H1 (cell line): ENCODE measurements at regions not wholly inside any gene's neighbourhood (a gene's known extent, or its start where the extent isn't known, plus 50 kb on each side); places are given as distances from the start of the nearest gene placed in this dataset.

Experiments
- CTCF ChIA-PET: fragments of 300-600 bp; sonication (Branson Sonifier 250); formaldehyde crosslinking; loops from one replicate; lab custom pipeline; 2021; ENCODE audit not compliant: partially characterized antibody; lab: Charles Lee
- POLR2A ChIA-PET: fragments of 300-600 bp; sonication (Branson Sonifier 250); formaldehyde crosslinking; loops from one replicate; lab custom pipeline; 2021; ENCODE audit warnings: inconsistent platforms; ENCODE audit not compliant: partially characterized antibody; lab: Charles Lee
- DNase-seq, 2 experiments: peaks; one replicate each; pipeline versions ENCODE4 v3.0.0 to v3.0.0-alpha.2; 2010 to 2022; ENCODE audit warnings: low spot score in 2 of 2, low read depth in 1 of 2, mixed read lengths in 1 of 2
- FAIRE-seq: peaks from 2 replicates; lab custom pipeline; 2011; peaks lifted over from hg19 to GRCh38; lab: Jason Lieb, UNC
- H2AFZ ChIP-seq: 2 replicates; pipeline ENCODE4 v1.8.1; 2012; ENCODE audit warnings: low read length, inconsistent platforms
- H2AK5ac ChIP-seq: 2 replicates; pipeline ENCODE4 v1.6.1; 2013; ENCODE audit warnings: low read depth, low read length
- H2BK120ac ChIP-seq: replicated peaks from 2 replicates; pipeline ENCODE3; 2013; ENCODE audit warnings: low read depth, low read length, inconsistent platforms
- H2BK12ac ChIP-seq: 2 replicates; pipeline ENCODE4 v1.6.1; 2013; ENCODE audit warnings: low read depth, low read length
- H2BK15ac ChIP-seq: 2 replicates; pipeline ENCODE4 v1.6.1; 2013; ENCODE audit warnings: low read length
- H2BK20ac ChIP-seq: 2 replicates; pipeline ENCODE4 v1.6.1; 2013; ENCODE audit warnings: low read length
- H2BK5ac ChIP-seq: 2 replicates; pipeline ENCODE4 v1.6.1; 2013; ENCODE audit warnings: low read depth, low read length
- H3K14ac ChIP-seq: 2 replicates; pipeline ENCODE4 v1.6.1; 2013; ENCODE audit warnings: inconsistent platforms; ENCODE audit not compliant: insufficient read length
- H3K18ac ChIP-seq: 2 replicates; pipeline ENCODE4 v1.6.1; 2013; ENCODE audit warnings: low read length; ENCODE audit errors: extremely low read depth
- H3K23ac ChIP-seq: 2 replicates; pipeline ENCODE4 v1.6.1; 2013; ENCODE audit warnings: inconsistent platforms; ENCODE audit not compliant: insufficient read length
- H3K23me2 ChIP-seq: 2 replicates; pipeline ENCODE4 v1.6.1; 2013; ENCODE audit warnings: low read depth, low read length
- H3K27ac ChIP-seq: 2 replicates; pipeline ENCODE4 v1.6.1; 2011; ENCODE audit warnings: low read depth, low read length, inconsistent platforms
- H3K27me3 ChIP-seq, 4 experiments: replicated peaks in 1 of 4; 1 replicate in 1 of 4; 2 replicates in 3 of 4; pipeline versions ENCODE4 v1.6.1 to v1.8.1; 2011 to 2013; ENCODE audit warnings: low read length in 3 of 4, mild to moderate bottlenecking in 3 of 4, inconsistent platforms in 2 of 4, mixed read lengths in 2 of 4, moderate library complexity in 1 of 4; ENCODE audit not compliant: control insufficient read depth in 3 of 4, insufficient read depth in 3 of 4; ENCODE audit errors: extremely low read depth in 1 of 4
- H3K36me3 ChIP-seq, 4 experiments: 2 replicates each; pipeline versions ENCODE4 v1.6.1 to v1.8.1; 2011 to 2013; ENCODE audit warnings: mild to moderate bottlenecking in 4 of 4, low read length in 3 of 4, moderate library complexity in 2 of 4, control low read depth in 1 of 4, inconsistent platforms in 1 of 4; ENCODE audit not compliant: insufficient read depth in 4 of 4, control insufficient read depth in 2 of 4
- H3K4ac ChIP-seq: replicated peaks from 2 replicates; pipeline ENCODE3; 2013; ENCODE audit warnings: low read length, low read depth, mixed read lengths, inconsistent platforms; ENCODE audit not compliant: insufficient read length
- H3K4me1 ChIP-seq, 4 experiments: replicated peaks in 1 of 4; 1 replicate in 1 of 4; 2 replicates in 3 of 4; pipeline versions ENCODE4 v1.6.1 to v1.8.1; 2011 to 2013; ENCODE audit warnings: low read length in 3 of 4, inconsistent platforms in 2 of 4, mixed read lengths in 1 of 4; ENCODE audit not compliant: insufficient read depth in 4 of 4, control insufficient read depth in 3 of 4
- H3K4me2 ChIP-seq, 2 experiments: 2 replicates each; pipeline versions ENCODE4 v1.6.1 to v1.8.1; 2011 to 2013; ENCODE audit warnings: low read depth in 2 of 2, low read length in 2 of 2, control low read depth in 1 of 2, inconsistent platforms in 1 of 2, mild to moderate bottlenecking in 1 of 2; ENCODE audit not compliant: insufficient read depth in 1 of 2
- H3K4me3 ChIP-seq, 4 experiments: fragments of 200-600, 300-600 bp in 1 of 4; sonication (generic), shearing (Covaris generic), sonication (Bioruptor Twin) in 1 of 4; 2 replicates each; pipeline versions ENCODE4 v1.5.1 to v1.8.1; 2011 to 2016; ENCODE audit warnings: low read length in 4 of 4, low read depth in 3 of 4, control low read depth in 2 of 4, inconsistent platforms in 2 of 4, mild to moderate bottlenecking in 2 of 4, mixed read lengths in 1 of 4, moderate library complexity in 1 of 4; ENCODE audit not compliant: insufficient read depth in 2 of 4; ENCODE audit errors: extremely low read depth in 1 of 4
- H3K56ac ChIP-seq: replicated peaks from 2 replicates; pipeline ENCODE3; 2013; ENCODE audit warnings: low read depth, mild to moderate bottlenecking, mixed read lengths, low read length, inconsistent platforms; ENCODE audit not compliant: insufficient read length
- H3K79me1 ChIP-seq: 2 replicates; pipeline ENCODE4 v1.6.1; 2013; ENCODE audit warnings: low read depth, low read length, control low read depth
- H3K79me2 ChIP-seq, 2 experiments: 2 replicates each; pipeline versions ENCODE4 v1.6.1 to v1.8.1; 2012 to 2013; ENCODE audit warnings: low read length in 2 of 2, mild to moderate bottlenecking in 2 of 2, inconsistent platforms in 1 of 2; ENCODE audit not compliant: insufficient read depth in 2 of 2, control insufficient read depth in 1 of 2
- H3K9ac ChIP-seq, 4 experiments: replicated peaks in 1 of 4; 1 replicate in 1 of 4; 2 replicates in 3 of 4; pipeline versions ENCODE4 v1.6.1 to v1.8.1; 2011 to 2013; ENCODE audit warnings: low read depth in 3 of 4, low read length in 3 of 4, control low read depth in 2 of 4, mild to moderate bottlenecking in 2 of 4, moderate library complexity in 2 of 4, inconsistent platforms in 1 of 4; ENCODE audit errors: extremely low read depth in 1 of 4
- H3K9me3 ChIP-seq, 2 experiments: 2 replicates each; pipeline versions ENCODE4 v1.6.1 to v1.8.1; 2012 to 2013; ENCODE audit warnings: mild to moderate bottlenecking in 2 of 2, moderate library complexity in 2 of 2, control low read depth in 1 of 2, inconsistent platforms in 1 of 2, low read depth in 1 of 2, low read length in 1 of 2, mixed read lengths in 1 of 2; ENCODE audit not compliant: insufficient read depth in 2 of 2
- H4K20me1 ChIP-seq, 2 experiments: replicated peaks in 1 of 2; 2 replicates each; pipeline versions ENCODE3 to v1.8.1; 2011 to 2013; ENCODE audit warnings: inconsistent platforms in 2 of 2, low read length in 2 of 2, mild to moderate bottlenecking in 1 of 2; ENCODE audit not compliant: insufficient read depth in 2 of 2, control insufficient read depth in 1 of 2
- H4K5ac ChIP-seq: 2 replicates; pipeline ENCODE4 v1.6.1; 2013; ENCODE audit warnings: low read length, low read depth, mixed read lengths, inconsistent platforms; ENCODE audit not compliant: insufficient read length
- H4K8ac ChIP-seq: 2 replicates; pipeline ENCODE4 v1.8.0; 2013; ENCODE audit warnings: mild to moderate bottlenecking, moderate library complexity, low read length, inconsistent platforms; ENCODE audit not compliant: insufficient read depth; ENCODE audit errors: extremely low read depth
- H4K91ac ChIP-seq: replicated peaks from 2 replicates; pipeline ENCODE3; 2013; ENCODE audit warnings: low read length, mixed read lengths, inconsistent platforms; ENCODE audit not compliant: insufficient read length
- RAD21 ChIP-seq, 2 experiments: IDR thresholded peaks in 1 of 2; conservative IDR thresholded peaks in 1 of 2; 2 replicates each; pipeline ENCODE4 v1.6.1; 2011; ENCODE audit warnings: low read depth in 2 of 2, low read length in 2 of 2, improper control_type of control experiment in 1 of 2, inconsistent platforms in 1 of 2, mild to moderate bottlenecking in 1 of 2, moderate library complexity in 1 of 2
- WGBS, 2 experiments: shearing (Covaris generic) in 1 of 2; methylation state at CpG; one replicate each; pipeline versions ENCODE4 v1.1.6 to v1.1.7; 2013 to 2015; ENCODE audit warnings: low lambda C conversion rate in 2 of 2, mixed read lengths in 2 of 2, inconsistent platforms in 1 of 2, low coverage in 1 of 2, missing lambda C conversion rate in 1 of 2; ENCODE audit not compliant: insufficient replicate concordance in 2 of 2, insufficient coverage in 1 of 2, insufficient read length in 1 of 2; ENCODE audit errors: extremely low coverage in 1 of 2, missing lambda C conversion rate in 1 of 2; 5-methylcytosine and 5-hydroxymethylcytosine counted together
- TF ChIP-seq, protein P1 (sequence below): IDR thresholded peaks from 2 replicates; pipeline ENCODE4 v1.6.1; 2011; ENCODE audit warnings: low read length, improper control_type of control experiment

DNA sequence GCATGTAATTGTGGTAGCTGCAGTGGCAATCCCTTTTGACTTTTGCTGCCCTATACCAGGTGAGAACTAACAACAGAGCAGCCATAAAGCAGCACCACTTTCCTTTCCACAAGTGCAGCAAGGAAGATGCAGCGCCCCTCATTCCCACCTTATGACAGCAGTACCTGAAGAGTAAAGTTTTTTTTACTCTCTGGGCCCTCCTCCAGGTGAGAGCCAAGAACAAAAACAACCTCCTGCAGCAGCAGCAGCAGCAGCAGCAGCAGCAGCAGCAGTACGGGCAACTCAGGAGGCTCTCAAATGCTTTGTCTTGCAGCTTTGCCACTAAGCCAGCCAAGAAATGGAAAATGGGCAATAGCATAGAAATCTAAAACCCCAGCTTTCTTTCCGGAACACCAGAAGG is 397.5 kb downstream of the FIGN start:
- H3K9ac ChIP-seq: no peak overlapping the region
- no peak overlapping the region for H3K23ac ChIP-seq
- H3K18ac ChIP-seq: no peak overlapping the region
- H4K8ac ChIP-seq: no peak overlapping the region
- no peak overlapping the region for H2AK5ac ChIP-seq
- no peak overlapping the region for H2BK5ac ChIP-seq
- H3K27me3 ChIP-seq: no peaks in the 10 kb centered on the region
- H4K91ac ChIP-seq: no peak overlapping the region
- H3K9me3 ChIP-seq: no peaks in the 10 kb centered on the region
- H3K36me3 ChIP-seq: no peaks in the 10 kb centered on the region
- no peak overlapping the region for H3K56ac ChIP-seq
- no peak overlapping the region for H3K4ac ChIP-seq
- no peaks in the 10 kb centered on the region for H3K79me2 ChIP-seq
- H2BK12ac ChIP-seq: no peak overlapping the region
- peaks cover 0 to 5% (median 0%) of the 10 kb centered on the region in 4 experiments; a peak in 2 of 7 replicates for H3K4me1 ChIP-seq
- H2AFZ ChIP-seq: peak overlapping the region; percentile 70
- ChIA-PET POLR2A (interaction anchor here (0.7 kb wide), 1 partner anchor 251 kb away, joined by 3 read pairs; no protein-coding TSS in a partner anchor), CTCF (interaction anchor here (0.7 kb wide), 1 partner anchor 606 kb away, joined by 3 read pairs; no protein-coding TSS in a partner anchor)
- H4K5ac ChIP-seq: no peak overlapping the region
- FAIRE-seq: no peak
- H3K79me1 ChIP-seq: no peaks in the 10 kb centered on the region
- no peak overlapping the region for H3K27ac ChIP-seq
- no peaks in the 10 kb centered on the region for H4K20me1 ChIP-seq
- no peak overlapping the region for H3K4me2 ChIP-seq
- TF ChIP-seq, protein P1, sequence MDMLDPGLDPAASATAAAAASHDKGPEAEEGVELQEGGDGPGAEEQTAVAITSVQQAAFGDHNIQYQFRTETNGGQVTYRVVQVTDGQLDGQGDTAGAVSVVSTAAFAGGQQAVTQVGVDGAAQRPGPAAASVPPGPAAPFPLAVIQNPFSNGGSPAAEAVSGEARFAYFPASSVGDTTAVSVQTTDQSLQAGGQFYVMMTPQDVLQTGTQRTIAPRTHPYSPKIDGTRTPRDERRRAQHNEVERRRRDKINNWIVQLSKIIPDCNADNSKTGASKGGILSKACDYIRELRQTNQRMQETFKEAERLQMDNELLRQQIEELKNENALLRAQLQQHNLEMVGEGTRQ: no peak
- 0 out of 4 replicates have a peak, but pooled peaks of 1 of the 2 experiments have one; percentile 5 for TF ChIP-seq RAD21 (IDR thresholded peaks at IDR 0.05 in 1 of 2, conservative IDR thresholded peaks at IDR 0.05 in 1 of 2; ENCODE audit: low read depth in 2 of 2, low read length in 2 of 2)
- no peak overlapping the region for H2BK20ac ChIP-seq
- H3K14ac ChIP-seq: no peak overlapping the region
- 73% methylated on average over 3 of the region's 3 CpGs; no CpG with 5 or more reads in 1 of the 2 experiments for WGBS, 2 experiments
- no peak for DNase-seq
- H2BK15ac ChIP-seq: no peak overlapping the region
- H2BK120ac ChIP-seq: no peak overlapping the region
- H3K4me3 ChIP-seq: no peak overlapping the region
- no peaks in the 10 kb centered on the region; the same call in 1 of the 2 replicates for H3K23me2 ChIP-seq
